ENCODE measurements at regions not wholly inside any gene's neighbourhood (a gene's known extent, or its start where the extent isn't known, plus 50 kb on each side); places are given as distances from the start of the nearest gene placed in this dataset.

GRCh38 chr10:123240250-123240649 lies 86.0 kb downstream of the BUB3 start:
- no peak for TF ChIP-seq POLR2A (IDR thresholded peaks at IDR 0.05)
- TF ChIP-seq CTCF (IDR thresholded peaks at IDR 0.05) = no peak
- TF ChIP-seq POLR2AphosphoS5 (IDR thresholded peaks at IDR 0.05) = no peak
- no peak for TF ChIP-seq EP300 (IDR thresholded peaks at IDR 0.05)

All from sigmoid colon (tissue), 4 donors.